NT2/D1 (cell line): ENCODE measurements at regions not wholly inside any gene's neighbourhood (a gene's known extent, or its start where the extent isn't known, plus 50 kb on each side); places are given as distances from the start of the nearest gene placed in this dataset.

Experiments used
- DNase-seq: peaks from one replicate; pipeline ENCODE4 v3.0.0-alpha.2; 2011; ENCODE audit warnings: low read depth, low spot score
- H3K27me3 ChIP-seq: 2 replicates; pipeline ENCODE4 v1.6.0; 2011; ENCODE audit warnings: mild to moderate bottlenecking; ENCODE audit not compliant: insufficient read length, insufficient read depth
- H3K36me3 ChIP-seq: 2 replicates; pipeline ENCODE4 v1.6.1; 2011; ENCODE audit warnings: mild to moderate bottlenecking, low read length, mixed read lengths; ENCODE audit not compliant: insufficient read depth, insufficient read length
- H3K4me1 ChIP-seq: 2 replicates; pipeline ENCODE4 v1.5.1; 2011; ENCODE audit not compliant: insufficient read depth, insufficient read length
- H3K4me3 ChIP-seq: 2 replicates; pipeline ENCODE4 v1.5.1; 2011; ENCODE audit warnings: low read depth; ENCODE audit not compliant: insufficient read length
- H3K9ac ChIP-seq: 2 replicates; pipeline ENCODE4 v1.6.0; 2011; ENCODE audit warnings: low read depth; ENCODE audit not compliant: insufficient read length
- H3K9me3 ChIP-seq: 2 replicates; pipeline ENCODE4 v1.5.1; 2011; ENCODE audit warnings: mild to moderate bottlenecking, low read length; ENCODE audit not compliant: insufficient read depth
- SUZ12 ChIP-seq: IDR thresholded peaks from 2 replicates; pipeline ENCODE4 v1.6.1; 2011; ENCODE audit not compliant: insufficient read length, insufficient read depth; ENCODE audit errors: extremely low read depth
- YY1 ChIP-seq: IDR thresholded peaks from 2 replicates; pipeline ENCODE4 v1.6.1; 2011; ENCODE audit not compliant: insufficient read length, insufficient read depth
- ZNF274 ChIP-seq: IDR thresholded peaks from 2 replicates; pipeline ENCODE4 v1.6.1; 2011; ENCODE audit warnings: mild to moderate bottlenecking, low read depth, low read length

- H3K36me3 ChIP-seq = no peaks in the 10 kb centered on the region
- peaks cover 5% of the 10 kb centered on the region; the same call in 1 of the 2 replicates for H3K9me3 ChIP-seq
- no peak for TF ChIP-seq SUZ12
- no peak for TF ChIP-seq ZNF274
- TF ChIP-seq YY1 = no peak
- H3K4me1 ChIP-seq = no peaks in the 10 kb centered on the region
- no peak overlapping the region for H3K4me3 ChIP-seq
- H3K27me3 ChIP-seq = no peaks in the 10 kb centered on the region
- H3K9ac ChIP-seq = no peak overlapping the region
- DNase-seq = no peak
These were observed 115.3 kb upstream of the C1QTNF9B start for GRCh38 chr13:24012648-24013047.

- Histone ChIP-seq H3K27me3 (no peaks in the 10 kb centered on the region), H3K9ac (no peak overlapping the region), H3K36me3 (no peaks in the 10 kb centered on the region), H3K4me1 (no peaks in the 10 kb centered on the region), H3K9me3 (peaks cover 5% of the 10 kb centered on the region; the same call in 1 of the 2 replicates), H3K4me3 (no peak overlapping the region)
- no peak for DNase-seq
- no peak for TF ChIP-seq SUZ12
- TF ChIP-seq ZNF274 = no peak
- no peak for TF ChIP-seq YY1
These were observed 115.9 kb upstream of the C1QTNF9B start for GRCh38 chr13:24013189-24013588.

GRCh38 chr13:24016046-24016445, 118.7 kb upstream of the C1QTNF9B start:
- no peaks in the 10 kb centered on the region for H3K36me3 ChIP-seq
- no peak overlapping the region for H3K4me3 ChIP-seq
- H3K9ac ChIP-seq = no peak overlapping the region
- DNase-seq = no peak
- H3K4me1 ChIP-seq = no peaks in the 10 kb centered on the region
- no peaks in the 10 kb centered on the region for H3K27me3 ChIP-seq
- H3K9me3 ChIP-seq = no peaks in the 10 kb centered on the region
- TF ChIP-seq ZNF274 = no peak
- TF ChIP-seq YY1 = no peak
- TF ChIP-seq SUZ12 = no peak

GRCh38 chr13:24022568-24022967, 125.3 kb upstream of the C1QTNF9B start:
- H3K9ac ChIP-seq = no peak overlapping the region
- H3K36me3 ChIP-seq = no peaks in the 10 kb centered on the region
- H3K4me3 ChIP-seq = no peak overlapping the region
- no peaks in the 10 kb centered on the region for H3K9me3 ChIP-seq
- TF ChIP-seq YY1 = no peak
- no peak for TF ChIP-seq ZNF274
- no peak for TF ChIP-seq SUZ12
- no peaks in the 10 kb centered on the region for H3K27me3 ChIP-seq
- H3K4me1 ChIP-seq = no peaks in the 10 kb centered on the region
- DNase-seq = no peak

GRCh38 chr13:24023073-24023472, 125.8 kb upstream of the C1QTNF9B start:
- H3K27me3 ChIP-seq = no peaks in the 10 kb centered on the region
- DNase-seq = no peak
- no peak overlapping the region for H3K4me3 ChIP-seq
- TF ChIP-seq ZNF274 = no peak
- TF ChIP-seq YY1 = no peak
- TF ChIP-seq SUZ12 = no peak
- H3K9ac ChIP-seq = no peak overlapping the region
- H3K36me3 ChIP-seq = no peaks in the 10 kb centered on the region
- no peaks in the 10 kb centered on the region for H3K9me3 ChIP-seq
- no peaks in the 10 kb centered on the region for H3K4me1 ChIP-seq

GRCh38 chr13:24027494-24027893, 130.2 kb upstream of the C1QTNF9B start:
- no peaks in the 10 kb centered on the region for H3K27me3 ChIP-seq
- H3K9me3 ChIP-seq = no peaks in the 10 kb centered on the region
- TF ChIP-seq YY1 = no peak
- no peak for TF ChIP-seq SUZ12
- TF ChIP-seq ZNF274 = no peak
- no peaks in the 10 kb centered on the region for H3K36me3 ChIP-seq
- DNase-seq = no peak
- no peak overlapping the region for H3K9ac ChIP-seq
- H3K4me1 ChIP-seq = no peaks in the 10 kb centered on the region
- no peak overlapping the region for H3K4me3 ChIP-seq

- no peak overlapping the region for H3K9ac ChIP-seq
- no peaks in the 10 kb centered on the region for H3K9me3 ChIP-seq
- no peaks in the 10 kb centered on the region for H3K4me1 ChIP-seq
- no peaks in the 10 kb centered on the region for H3K27me3 ChIP-seq
- no peak for DNase-seq
- H3K4me3 ChIP-seq = no peak overlapping the region
- no peaks in the 10 kb centered on the region for H3K36me3 ChIP-seq
- TF ChIP-seq ZNF274 (no peak), YY1 (no peak), SUZ12 (no peak)
These were observed 128.3 kb upstream of the SPATA13 start for GRCh38 chr13:24032252-24032651.
